IPS-NIHi7 (cell line): ENCODE measurements at regions not wholly inside any gene's neighbourhood (a gene's known extent, or its start where the extent isn't known, plus 50 kb on each side); places are given as distances from the start of the nearest gene placed in this dataset.
"Not testable (repeated sequence)": the region's sequence is repeated elsewhere in the genome, so short reads cannot be mapped to it uniquely, and the experiment has no call there.

Experiments
- DNase-seq: peaks from one replicate; pipeline ENCODE4 v3.0.0; 2012; ENCODE audit warnings: mixed read lengths; ENCODE audit errors: extremely low spot score

DNA sequence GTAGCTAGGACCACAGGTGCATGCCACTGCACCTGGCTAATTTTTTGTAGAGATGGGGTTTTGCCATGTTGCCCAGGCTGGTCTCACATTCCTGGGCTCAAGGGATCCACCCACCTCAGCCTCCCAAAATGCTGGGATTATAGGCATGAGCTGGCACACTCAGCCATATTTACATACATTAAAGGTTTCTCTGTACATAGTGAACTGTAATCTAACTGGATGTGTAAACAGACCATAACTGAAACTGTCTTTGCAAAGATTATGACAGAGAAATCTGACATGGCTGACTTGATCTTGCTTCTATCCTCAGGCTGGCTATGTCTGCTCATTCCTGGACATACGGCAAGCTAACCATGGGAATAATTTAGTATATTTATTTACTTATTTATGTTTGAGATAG, 139.2 kb upstream of the XPO1 start:
- DNase-seq = no peak

DNA sequence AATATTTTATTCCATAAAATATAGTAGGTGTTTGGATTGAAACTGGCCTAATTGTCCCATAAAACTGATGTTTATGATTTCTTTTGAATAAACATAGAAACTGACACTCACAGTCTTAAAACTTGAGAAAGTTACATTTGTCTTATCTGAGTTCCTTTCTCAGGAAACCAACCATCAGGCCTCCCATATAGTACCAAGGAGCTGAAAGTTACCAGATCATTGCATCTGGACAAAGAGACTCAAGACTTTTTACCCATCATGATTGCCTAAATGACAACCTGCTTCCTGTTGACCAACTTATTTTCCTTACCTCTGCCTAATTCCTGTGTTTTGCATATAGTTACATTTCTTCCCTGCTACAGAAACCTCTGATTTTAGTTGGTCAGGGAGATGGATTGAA, 137.0 kb upstream of the XPO1 start:
- DNase-seq = no peak

DNA sequence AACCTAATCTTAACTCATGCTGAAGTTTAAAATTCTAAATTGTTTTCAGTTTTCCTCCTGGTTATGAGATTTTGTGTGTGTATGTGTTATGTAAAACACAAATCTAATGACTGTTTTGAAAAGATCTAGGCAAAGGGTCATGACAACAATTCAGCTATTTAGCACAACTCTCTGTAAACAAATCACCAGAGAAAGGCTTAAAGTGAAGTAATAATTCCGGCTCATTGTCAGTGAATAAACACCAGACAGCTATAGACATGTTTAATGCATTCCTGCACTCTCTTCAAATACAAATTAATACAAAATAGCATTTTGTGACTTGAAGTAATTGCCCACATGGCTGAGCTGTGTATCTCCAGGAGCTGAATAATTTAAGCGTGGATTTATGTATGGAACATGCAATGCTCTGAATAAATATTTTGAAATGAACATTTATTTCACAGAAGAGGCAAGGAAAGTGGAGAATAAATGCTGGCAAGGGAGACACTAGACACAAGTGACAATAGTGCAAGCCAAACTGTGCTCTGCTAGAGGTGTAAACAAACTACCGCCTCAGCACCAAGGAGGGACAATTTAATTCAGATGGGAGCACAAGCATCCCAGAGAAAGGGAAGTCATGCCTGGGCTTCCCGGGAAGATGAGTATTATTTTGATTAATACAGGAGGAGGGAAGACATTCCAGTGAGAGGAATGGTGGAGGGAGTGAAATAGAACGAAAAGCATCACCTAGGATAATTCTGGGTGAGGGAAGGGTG, 133.6 kb upstream of the XPO1 start:
- DNase-seq = no peak

DNA sequence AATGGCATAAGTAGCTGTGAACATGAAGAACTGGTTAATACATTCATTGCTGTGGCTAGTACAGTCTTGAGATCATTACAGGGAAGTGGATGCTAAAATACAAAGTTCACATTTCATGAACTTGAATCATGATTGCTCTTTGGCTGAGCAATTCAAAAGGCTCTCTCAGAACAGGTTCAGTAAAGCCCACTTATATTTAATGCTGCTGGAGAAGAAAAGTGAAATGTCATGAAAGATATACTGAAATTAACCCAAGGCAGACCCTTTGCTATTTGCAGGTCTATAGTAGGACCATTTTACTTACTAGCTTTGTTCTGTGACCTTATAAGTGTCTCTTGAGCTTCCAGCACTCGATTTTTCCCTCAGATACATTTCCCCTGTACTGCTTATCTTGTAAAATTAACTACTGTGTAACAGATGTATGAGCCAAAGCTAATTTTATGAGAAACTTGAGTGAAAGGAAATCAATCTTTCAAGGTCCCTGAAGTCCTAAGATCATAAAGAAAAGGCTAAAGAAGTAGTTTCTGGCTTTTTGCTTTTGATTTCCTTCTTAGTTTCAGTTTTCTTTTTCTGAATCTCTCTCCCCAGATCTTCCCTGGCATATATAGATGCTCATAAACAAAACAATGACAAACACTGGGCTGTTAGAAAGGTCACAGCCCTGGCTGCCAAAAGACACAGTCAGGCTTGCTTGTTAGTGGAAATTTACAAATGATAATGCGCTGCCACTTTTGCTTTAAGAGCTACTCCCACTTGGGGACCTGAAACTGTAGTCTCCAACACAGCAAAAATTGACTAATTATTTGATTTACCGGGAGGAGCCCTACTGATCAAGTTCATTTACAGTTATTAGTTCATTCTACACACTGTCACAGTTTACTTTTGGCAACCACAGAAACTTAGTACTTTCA, 132.7 kb upstream of the XPO1 start:
- no peak for DNase-seq

DNA sequence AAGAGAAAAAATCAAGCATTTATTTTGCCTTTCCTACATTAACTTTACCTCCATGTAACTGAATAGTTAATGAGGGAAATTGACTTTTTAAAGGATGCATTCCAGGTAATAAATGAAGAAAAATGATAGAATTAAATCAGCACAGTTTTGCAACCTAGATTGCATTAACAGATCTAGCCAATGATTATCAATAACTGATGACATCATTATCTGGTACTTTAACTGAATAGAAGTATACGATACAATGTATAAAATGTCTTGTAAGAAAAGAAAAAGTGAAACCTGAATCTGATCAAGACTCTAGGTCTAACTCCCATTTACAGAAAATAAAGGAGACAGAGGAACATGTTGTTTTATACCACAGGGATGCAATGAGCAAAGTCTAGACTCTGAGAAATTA, 126.0 kb upstream of the XPO1 start:
- DNase-seq = no peak

DNA sequence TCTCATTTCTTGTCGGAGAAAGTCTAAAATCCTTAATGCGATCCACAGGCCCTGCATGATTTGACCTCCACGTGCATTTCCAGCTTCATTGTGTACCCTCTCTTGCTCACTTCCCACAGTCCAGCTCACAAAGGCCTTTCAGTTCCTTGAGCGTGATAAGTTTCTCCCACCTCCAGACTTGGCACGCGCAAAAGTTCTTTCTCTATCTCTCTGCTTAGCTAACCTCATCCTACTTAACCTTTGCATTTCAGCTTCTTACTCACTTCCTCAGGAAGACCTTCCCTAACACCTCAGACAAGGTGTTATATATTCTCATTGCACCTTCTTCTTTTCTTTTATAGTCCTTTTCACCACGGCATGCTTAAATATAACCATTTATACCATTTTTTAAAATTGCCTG, 124.8 kb upstream of the XPO1 start:
- DNase-seq = no peak

DNA sequence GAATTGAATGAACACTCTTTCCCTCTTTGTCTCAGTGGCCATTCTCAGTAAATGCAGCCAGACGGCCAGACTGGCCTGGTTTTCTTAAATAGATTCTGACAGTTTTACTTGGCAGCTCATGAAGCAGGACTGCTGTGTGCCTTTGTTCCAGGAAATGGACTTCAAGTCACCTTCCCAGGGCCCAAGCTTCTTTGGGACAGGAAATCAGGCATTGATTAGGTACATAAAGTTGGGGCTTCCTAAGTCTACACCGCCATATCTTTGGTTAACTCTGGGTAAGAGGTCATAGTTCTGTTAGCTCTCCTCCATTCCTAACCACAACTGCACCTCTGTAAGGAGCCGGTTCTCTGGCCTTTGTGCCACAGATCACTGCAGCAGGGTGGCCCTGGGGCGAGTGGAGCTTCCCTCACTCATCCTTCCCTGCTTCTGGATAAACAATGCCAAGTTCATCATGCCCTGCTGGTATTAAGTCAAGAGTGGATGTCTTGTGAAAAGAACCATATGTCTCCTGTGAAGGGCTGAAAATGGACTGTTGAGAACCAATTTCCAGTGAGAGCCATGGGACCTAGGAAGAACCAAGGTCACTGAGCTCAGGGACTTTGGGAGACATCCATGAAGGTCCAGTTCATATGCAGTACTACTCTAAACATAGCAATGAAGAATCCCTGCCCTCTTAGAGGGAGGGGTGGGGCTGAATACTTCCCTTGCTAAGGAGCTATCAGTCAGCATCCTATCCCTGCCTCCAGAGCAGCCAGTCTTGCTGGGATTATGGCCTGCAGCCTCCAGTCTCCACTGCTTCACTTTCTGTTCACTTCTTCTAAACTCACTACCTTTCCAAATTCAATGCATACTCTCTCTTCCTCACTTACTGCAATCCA, 122.6 kb upstream of the XPO1 start:
- no peak for DNase-seq

DNA sequence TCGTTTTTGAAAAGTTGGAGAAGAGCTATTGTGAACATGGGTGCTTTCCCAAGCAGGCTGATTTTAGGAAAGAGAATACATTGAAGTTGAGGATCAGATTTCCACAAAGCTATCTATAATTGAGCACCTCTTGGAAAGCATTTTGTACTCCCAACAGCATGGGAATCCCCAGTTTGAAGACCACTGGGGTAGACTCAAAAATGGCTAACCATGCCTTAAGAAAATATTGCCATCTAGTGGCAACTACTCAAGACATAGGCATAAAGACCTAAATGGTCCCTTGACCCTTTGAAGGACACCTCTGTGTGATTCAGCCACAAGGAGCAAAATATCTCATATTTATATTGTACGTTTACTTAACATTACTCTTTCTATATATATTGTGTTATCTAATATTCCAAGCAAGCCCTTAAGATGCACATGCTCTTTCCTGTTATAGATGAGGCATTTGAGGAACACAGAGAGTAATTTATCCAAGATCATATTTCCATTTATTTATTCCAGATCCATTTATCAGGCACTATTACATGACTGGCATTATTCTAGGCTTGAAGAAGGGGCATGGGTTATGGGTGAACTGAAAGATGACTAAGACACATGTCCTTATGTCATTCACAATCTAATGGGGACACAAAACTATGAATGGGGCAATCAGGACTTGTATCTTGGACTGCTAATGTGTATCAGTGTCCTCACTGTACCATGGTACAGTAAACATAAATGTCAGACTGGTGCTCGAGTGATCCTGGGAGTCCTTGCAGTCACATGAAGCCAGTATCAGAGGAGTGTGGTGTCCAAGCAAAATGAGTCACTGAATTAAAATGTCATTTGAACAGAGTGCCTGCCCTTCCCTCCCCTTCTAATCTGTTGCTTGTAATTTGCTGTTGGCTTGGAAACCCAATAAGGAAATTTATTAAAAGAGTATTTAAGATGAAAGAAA, 121.0 kb upstream of the XPO1 start:
- DNase-seq = peak; percentile 73

DNA sequence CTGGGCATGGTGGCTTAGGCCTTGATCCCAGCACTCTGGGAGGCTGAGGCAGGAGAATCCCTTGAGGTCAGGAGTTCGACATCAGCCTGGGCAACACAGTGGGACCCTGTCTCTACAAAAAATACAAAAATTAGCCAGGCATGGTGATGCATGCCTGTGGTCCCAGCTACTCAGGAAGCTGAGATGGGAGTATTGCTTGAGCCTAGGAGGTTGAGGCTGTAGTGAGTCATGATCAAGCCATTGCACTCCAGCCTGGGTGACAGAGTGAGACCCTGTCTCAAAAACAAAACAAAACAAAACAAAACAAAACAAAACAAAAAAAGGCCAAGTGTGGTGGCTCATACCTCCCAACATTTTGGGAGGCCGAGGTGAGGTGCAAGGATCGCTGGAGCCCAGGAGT, 111.8 kb upstream of the XPO1 start:
- DNase-seq = not testable (repeated sequence)

DNA sequence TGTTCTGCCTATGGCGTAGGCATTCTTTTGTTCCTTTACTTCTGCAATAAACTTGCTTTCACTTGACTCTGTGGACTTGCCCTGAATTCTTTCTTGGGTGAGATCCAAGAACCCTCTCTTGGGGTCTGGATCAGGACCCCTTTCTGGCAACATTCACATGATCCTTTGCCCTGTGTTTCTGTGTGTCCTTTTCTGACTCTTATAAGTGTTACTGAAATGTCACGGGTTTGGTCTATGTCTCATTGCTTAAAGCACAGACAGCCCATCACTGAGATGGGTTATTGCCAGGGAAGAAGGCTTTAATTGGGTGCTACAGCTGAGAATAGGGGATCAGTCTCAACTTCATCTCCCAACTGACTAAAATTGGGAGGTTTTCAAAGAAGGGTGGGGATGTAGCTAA, 110.9 kb upstream of the XPO1 start:
- DNase-seq = no peak

DNA sequence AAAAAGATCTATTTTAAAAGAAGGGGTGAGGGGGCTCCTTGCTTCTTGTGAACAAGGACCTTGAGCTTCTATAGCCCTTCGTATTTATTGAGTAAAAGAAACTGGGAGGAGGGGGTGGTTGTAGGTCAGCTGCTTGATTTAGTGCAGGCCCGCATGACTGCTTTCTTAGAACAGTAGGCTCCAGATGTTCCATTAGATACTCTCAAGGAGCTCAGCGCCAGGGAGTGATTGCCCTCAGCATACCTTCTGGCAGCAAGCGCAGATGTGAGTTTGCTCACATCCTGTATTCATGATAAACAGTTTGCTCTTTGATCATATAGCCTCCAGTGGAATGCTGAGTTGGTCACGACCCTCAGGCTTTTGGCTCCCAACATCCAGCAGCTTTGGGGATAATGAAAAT, 108.9 kb upstream of the XPO1 start:
- DNase-seq = no peak

DNA sequence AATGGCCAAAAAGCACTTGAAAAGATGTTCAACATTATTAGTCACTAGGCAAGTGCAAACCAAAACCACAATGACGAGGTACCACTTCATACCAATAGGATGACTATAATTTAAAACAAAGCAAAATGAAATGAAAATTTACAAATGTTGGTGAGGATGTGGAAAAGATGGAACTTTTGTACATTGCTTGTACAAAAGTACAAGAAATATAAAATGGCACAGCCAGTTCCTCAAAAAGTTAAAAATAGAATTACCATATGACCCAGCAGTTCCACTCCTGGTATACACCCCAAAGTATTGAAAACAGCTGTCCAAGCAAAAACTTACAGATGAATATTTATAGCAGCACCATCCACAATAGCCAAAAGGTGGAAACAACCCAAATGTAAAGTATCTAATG, 107.8 kb upstream of the XPO1 start:
- DNase-seq = no peak

DNA sequence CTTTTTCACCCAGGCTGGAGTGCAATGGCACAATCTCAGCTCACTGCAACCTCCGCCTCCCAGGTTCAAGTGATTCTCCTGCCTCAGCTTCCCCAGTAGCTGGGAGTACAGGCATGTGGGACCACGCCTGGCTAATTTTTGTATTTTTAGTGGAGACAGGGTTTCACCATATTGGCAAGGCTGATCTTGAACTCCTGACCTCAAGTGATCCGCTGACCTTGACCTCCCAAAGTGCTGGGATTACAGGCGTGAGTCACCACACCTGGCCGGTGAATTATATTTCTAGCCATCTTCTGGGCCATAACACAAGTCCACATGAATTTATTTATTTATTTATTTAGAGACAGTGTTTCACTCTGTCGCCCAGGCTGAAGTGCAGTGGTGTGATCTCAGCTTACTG, 105.0 kb upstream of the XPO1 start:
- not testable (repeated sequence) for DNase-seq

DNA sequence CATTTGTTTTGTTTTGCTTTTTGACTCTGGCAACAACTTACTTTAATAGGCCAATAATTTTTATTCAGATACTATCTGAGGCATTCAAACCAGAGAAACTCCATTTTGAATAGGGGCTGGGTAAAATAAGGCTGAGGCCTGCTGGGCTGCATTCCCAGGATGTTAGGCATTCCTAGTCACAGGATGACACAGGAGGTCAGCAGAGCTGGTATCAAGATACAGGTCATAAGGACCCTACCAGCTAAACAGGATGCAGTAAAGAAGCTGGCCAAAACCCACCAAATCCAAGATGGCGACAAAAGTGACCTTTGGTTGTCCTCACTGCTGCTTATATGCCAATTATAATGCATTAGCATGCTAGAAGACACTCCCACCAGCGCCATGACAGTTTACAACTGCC, 102.2 kb upstream of the XPO1 start:
- no peak for DNase-seq

DNA sequence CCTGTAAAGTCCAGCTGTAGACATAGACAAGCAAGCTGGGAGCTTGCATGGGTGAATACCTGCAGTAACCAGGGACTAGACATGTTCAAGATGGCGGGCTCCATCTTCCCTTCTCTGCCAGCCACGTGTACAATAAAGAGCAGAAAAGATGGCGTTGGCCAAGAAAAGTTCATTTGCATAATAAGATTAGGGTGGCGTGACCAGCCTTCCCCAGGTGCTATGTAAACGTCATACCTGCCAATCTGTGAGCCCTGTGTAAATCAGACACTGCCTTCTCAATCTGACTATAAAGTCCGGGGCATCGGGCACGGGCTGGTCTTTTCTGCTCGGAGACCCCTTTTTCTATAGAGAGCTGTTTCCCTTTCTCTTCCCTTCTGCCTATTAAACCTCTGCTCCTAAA, 101.6 kb upstream of the XPO1 start:
- DNase-seq = no peak

DNA sequence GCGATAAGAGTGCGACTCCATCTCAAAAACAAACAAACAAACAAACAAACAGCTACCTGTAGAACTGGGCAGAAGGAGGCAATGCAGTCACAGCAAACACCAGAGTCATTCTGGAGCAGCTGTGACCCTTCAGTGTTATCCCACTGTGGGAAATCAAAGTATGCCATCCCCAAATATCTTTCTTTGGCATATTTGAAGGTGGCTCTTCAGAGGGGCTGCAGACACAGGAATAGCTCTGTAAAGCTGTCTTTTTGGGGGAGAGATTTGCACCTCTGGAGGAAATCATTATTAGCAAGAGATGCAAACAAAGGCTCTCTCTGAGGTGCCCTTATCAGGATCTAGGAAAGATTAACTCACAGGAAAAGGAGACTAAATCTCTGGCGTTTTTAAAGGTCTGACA, 98.5 kb upstream of the XPO1 start:
- DNase-seq = no peak

DNA sequence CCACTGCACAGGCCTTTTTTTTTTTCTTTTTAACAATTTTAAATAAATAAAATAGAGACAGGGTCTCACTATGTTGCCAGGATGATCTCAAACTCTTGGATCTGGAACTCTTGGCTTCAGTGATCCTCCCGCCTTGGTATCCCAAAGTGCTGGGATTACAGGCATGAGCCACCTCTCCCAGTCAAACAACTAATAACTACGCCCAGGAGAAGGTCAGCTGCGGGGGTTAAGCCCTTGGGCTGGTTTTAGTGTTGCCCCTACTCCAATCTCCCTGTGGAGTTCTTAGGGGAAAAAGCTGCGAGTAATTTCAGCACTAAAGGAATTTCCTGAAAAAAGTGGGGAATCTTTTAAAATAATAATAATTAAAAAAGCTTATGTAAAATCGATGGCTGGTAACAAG, 96.4 kb upstream of the XPO1 start:
- DNase-seq = no peak

DNA sequence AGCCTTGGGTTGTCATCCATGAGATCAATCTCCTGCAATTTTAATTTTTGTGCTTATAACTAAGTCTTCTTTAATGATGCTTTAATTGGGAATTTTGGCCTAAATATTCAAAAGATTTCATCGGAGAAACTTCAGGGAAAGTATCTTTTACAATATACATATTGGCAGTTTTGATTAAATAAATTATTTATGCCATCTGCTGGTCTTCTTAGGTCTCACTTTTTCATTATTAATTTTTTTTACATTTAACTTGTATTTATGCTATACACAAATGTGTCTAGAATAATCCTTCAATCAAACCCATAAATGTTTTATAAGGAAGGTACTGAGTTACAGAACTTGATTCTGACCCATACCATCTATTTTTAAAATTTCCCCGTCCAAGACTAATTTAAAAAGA, 95.1 kb upstream of the XPO1 start:
- no peak for DNase-seq

DNA sequence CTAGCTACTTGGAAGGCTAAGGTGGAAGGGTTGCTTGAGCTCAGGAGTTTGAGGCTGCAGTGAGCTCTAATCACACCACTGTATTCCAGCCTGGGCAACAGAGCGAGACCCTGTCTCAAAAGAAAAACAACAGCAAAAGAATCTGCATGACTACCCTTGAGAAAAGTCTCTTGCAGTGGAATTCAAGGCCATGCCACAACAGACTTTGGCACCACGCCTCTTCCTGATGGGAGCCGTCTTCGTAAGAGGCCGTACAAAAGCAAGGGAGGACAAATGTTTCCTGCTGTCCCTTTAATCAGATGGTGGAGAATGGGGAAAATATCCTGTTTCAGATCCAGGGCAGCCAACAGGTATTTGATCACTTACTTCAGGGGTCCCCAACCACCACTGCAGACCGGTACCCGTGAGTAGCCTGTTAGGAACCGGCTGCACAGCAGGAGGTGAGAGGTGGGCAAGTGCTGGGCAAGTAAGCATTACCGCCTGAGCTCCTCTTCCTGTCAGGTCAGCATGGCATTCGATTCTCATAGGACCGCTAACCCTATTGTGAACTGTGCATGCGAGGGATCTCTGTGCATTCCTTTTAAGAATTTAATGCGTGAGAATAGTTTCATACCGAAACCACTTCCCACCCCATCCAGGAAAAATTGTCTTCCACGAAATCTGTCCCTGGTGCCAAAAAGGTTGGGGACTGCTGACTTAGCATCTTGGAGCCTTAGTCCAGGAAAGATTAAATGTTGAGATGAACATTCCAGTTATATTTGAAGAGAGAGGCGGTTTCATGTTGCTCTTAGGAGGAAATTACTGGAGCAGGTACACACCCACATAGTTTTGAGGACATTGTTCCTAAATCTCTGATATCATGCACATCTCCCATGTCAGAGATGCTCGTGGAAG, 94.4 kb upstream of the XPO1 start:
- DNase-seq = no peak

DNA sequence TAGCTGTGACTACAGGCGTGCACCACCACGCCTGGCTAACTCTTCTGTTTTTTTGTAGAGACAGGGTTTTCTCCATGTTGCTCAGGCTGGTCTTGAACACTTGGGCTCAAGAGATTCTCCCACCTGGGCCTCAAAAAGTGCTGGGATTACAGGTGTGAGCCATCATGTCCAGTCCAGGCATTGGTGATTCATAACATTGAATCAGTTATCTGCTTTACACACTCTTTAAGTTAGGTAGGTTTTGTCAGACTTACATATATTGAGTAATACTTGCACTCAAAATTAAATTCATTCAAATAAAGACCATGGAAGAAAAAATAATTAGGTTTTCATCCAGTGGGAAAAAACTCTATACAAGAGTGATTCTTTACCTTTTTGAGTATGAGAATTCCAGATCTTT, 93.2 kb upstream of the XPO1 start:
- DNase-seq = no peak
